B cell (primary cell): ENCODE measurements at regions not wholly inside any gene's neighbourhood (a gene's known extent, or its start where the extent isn't known, plus 50 kb on each side); places are given as distances from the start of the nearest gene placed in this dataset.

ENCODE experiments used
- CTCF ChIP-seq: fragments of 200-600 bp; IDR thresholded peaks from one replicate; pipeline ENCODE4 v1.8.0; 2022; ENCODE audit warnings: antibody characterized with exemption, mild to moderate bottlenecking
- EZH2 ChIP-seq: IDR thresholded peaks from 2 replicates; pipeline ENCODE4 v1.6.1; 2012; ENCODE audit warnings: borderline replicate concordance, low read depth, mild to moderate bottlenecking, moderate library complexity, low read length; ENCODE audit not compliant: insufficient read depth, poor library complexity, severe bottlenecking

DNA sequence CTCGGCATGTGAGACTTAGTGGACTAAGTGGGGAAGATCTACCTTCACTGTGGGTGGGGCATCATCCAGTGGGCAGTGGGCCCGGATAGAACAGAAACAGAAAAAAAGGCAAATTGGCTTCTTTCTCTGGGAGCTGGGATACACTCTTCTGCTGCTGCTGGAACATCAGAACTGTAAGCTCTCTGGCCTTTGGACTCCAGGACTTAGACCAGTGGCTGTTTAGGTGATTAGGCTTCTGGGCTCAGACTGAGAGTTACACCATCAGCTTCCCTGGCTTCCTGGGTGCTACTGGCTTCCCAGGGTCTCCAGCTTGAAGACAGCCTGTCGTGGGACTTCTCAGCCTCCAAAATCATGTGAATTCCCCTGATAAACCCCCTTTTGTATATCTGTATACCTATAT, 122.7 kb upstream of the SLC28A3 start:
- TF ChIP-seq CTCF (no peak), EZH2 (no peak)
